ENCODE measurements at regions not wholly inside any gene's neighbourhood (a gene's known extent, or its start where the extent isn't known, plus 50 kb on each side); places are given as distances from the start of the nearest gene placed in this dataset.

GRCh38 chr6:115717472-115717871, 343.2 kb downstream of the FRK start:
- DNase-seq (ENCODE audit: low spot score) = no peak

GRCh38 chr6:115717062-115717461, 343.6 kb downstream of the FRK start:
- no peak for DNase-seq (ENCODE audit: low spot score)

DNA sequence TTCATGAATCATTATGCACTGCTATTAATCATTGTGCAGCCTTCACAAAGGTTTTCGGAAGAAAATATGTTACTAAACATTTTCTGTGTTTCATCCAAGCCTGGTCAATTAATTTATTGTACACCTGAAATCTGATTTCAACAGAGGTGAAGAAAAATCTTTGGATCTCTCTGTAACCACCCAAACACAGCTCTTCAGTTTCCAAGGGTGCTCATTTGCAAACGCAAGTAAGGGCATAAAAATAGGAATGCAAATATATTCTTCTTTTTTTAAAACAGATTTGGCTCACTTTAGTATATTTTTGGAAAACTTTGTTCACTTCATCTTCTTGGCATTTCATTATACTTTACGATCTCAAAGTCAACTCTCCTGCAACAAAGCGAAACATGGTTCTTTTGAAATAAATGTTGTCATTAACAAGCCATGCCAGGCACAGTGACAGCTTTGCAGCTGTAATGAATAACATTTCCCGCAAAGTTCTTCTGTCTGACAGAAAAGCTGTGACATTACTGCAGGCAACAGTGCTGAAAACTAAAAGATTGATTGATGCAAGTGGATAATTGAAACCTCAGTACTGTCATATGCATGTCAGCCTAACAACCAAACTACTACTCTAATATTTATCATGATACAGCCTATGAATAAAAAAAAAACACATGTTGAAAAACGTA, 348.3 kb downstream of the FRK start:
- no peak for DNase-seq (ENCODE audit: low spot score)

- no peak for DNase-seq (ENCODE audit: low spot score)
Measured at GRCh38 chr6:115708850-115709249, 351.8 kb downstream of the FRK start.

- no peak for DNase-seq (ENCODE audit: low spot score)
Measured at GRCh38 chr6:115706981-115707380, 353.7 kb downstream of the FRK start.

- DNase-seq (ENCODE audit: low spot score) = no peak
Measured at GRCh38 chr6:115706324-115706723, 354.4 kb downstream of the FRK start.

DNA sequence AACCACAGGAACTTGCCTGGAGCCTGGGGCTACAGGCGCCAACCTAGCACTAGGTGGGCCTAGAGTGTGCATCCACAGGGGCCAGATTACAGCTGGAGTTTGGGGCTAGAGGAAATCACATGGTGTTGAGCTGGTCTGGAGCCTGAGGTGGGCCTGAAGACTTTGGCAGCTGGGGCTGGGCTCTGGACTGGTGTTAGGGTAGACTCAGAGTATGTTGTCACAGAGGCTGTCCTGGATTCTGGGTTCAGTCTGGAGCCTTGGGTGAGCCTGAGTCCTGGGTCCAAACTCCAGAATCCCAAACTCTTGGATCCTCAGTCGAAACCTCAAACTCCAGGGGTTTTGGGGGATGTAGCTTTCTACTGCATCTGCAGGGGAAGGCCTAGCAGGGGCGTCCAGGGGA, 356.7 kb downstream of the FRK start:
- no peak for DNase-seq (ENCODE audit: low spot score)

DNA sequence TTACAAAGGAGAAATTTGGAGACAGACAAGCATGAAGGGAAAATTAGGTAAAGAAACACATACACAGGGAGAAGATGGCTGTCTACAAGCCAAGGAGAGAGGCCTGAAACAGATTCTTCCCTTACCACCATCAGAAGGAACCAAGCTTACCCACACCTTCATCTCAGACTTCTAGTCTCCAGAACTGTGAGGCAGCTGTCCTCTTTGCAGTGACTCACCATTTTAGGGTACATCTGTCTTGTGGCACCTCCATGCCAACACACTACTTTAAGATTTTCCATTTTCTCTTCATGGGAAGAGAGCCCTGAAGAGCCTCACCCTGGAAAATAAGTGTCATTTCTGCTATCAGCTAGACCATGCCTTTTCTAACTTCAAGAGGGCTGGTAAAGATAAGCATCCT, 369.3 kb downstream of the FRK start:
- DNase-seq (ENCODE audit: low spot score) = no peak

DNA sequence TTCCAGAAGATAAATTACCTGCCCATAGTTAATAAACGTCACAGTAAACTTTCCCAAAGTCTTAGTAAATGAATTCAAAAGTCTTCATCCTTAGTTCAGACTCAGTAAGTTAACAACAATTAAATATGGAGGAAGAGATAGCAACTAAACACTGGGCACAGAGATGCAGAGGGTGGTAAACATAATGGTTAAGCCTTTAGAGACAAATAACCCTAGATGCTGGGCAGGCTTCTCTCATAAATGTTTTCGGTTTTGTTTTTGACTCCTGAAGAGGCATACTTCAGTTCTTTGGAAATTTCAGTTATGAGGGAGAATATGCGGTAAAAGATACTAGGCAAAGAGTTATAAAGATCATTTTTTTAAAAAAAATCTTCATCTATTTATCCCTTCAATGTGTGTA, 369.8 kb downstream of the FRK start:
- DNase-seq (ENCODE audit: low spot score) = no peak

- DNase-seq (ENCODE audit: low spot score) = no peak
Measured at GRCh38 chr6:115681978-115682775, 378.5 kb downstream of the FRK start.

- no peak for DNase-seq (ENCODE audit: low spot score)
Measured at GRCh38 chr6:115680621-115681020, 380.1 kb downstream of the FRK start.

DNA sequence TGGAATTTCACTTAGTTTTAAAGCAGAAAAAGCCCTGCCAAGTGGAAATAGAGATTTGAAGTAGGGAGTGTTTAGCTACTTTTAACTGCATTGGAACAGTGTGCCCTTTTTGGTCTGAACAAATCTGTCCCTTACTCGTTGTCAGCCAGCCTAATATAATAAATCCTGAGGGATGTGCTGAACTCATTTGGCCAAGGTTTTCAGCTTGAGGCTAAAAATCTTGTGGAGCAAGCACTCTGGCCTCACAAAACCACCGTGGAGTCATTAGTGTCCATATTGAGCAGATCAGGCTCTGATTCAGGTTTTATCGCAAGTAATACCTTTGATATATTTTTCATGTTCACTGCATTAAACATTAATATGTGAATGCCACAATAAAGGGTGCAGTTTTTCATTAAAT, 383.5 kb downstream of the FRK start:
- no peak for DNase-seq (ENCODE audit: low spot score)

- DNase-seq (ENCODE audit: low spot score) = no peak
Measured at GRCh38 chr6:115675443-115675842, 385.2 kb downstream of the FRK start.

DNA sequence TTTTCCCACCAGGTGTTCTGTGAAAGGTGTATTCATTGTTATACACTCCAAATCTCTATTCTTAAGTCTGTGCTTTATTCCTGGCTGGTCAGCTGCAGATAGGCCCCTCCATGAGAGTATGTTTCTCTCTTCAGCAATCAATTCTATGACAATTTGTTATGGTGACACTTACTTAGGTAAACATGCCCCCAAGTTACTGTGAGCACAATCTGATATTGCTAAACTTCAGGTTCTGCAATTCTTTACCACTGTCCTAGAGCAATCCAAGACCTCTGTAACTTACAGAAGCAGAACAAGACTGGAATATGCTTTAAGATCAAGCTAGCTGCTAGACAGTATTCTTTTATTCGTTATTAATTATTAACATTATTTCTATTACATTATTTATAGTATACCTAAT, 391.9 kb downstream of the FRK start:
- no peak for DNase-seq (ENCODE audit: low spot score)

- DNase-seq (ENCODE audit: low spot score) = no peak
Measured at GRCh38 chr6:115668211-115668610, 392.5 kb downstream of the FRK start.

DNA sequence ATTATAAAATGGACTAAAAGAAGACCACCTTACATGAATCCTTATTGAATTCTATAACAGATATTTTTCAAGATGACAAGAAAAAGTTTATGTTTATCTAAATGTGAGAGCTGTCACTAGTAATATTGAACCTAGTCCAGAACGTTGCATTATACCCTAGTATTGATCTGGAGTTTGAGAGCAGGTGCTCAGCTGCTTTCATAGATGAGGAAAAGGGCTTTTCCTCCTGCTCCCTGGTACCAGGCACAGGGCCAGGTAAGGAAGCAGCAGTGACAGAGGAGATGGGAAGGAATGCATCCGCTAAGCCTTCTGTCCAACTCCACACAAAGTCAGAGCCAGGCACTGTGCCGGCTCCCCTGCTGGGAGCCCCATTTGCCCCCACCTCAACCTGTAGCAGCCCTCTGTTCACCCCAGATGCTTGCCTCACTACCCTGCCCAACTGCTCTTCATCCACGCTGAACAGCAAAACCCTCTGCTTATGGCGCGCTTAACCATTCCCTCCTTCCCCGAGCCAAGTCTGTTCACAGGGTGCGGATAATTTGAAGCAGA, 393.1 kb downstream of the FRK start:
- no peak for DNase-seq (ENCODE audit: low spot score)

DNA sequence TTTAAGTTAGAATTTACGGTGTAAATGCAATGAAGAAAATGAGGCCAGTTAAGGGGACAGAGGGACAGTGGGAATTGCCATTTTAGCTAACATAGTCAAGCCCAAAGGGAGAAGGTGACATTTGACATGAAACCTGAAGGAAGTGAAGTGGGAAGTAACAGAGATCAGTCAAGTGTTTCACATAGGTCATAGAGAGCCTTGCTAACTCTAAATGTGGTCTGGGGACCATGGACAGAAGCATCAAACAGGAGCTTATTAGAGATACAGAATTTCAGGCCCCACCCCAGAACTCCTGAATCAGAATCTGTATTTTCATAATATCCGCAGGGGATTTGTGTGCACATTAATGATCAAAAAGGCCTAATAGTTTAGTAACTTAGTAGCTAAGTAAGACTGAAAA, 393.7 kb downstream of the FRK start:
- DNase-seq (ENCODE audit: low spot score) = no peak

GRCh38 chr6:115665310-115665709, 395.4 kb downstream of the FRK start:
- no peak for DNase-seq (ENCODE audit: low spot score)

- DNase-seq (ENCODE audit: low spot score) = no peak
Measured at GRCh38 chr6:115663681-115664080, 397.0 kb downstream of the FRK start.

DNA sequence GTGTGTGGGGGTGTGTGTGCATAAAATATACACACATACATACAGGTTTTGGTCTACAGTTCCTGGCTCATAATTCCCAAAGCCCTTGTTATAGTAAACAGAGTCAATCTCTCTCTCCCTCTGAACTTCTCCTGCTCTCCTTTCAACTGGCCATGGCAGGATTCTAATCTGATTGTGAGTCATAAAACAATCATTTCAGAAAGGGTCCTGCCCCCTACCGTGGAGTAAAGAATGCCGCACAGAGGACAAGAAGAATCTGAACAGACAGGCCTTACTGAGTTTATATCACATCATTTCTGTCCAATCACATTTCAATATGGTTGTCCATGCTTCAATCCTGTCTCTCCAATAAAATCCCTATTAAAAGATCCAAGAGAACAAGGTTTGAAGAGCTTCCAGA, 416.9 kb downstream of the FRK start:
- no peak for DNase-seq (ENCODE audit: low spot score)

DNA sequence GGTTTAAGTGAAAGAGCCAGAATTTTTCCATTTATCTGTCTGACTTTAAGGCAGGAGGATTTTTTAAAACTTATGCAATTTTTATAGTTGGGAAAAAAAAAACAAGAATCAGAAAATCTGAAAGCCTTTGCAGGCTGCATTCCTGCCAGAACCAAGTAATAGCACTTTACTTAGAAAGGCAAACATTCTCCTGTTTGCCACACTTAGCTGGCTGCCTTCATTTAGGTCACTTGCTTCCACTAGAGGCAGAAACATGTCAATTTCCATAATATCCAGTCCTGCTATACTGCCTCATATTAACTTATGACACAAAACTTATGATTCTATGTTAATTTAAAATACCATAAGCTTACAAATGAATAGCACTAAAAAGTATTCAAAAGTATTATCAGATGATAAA, 425.8 kb downstream of the FRK start:
- DNase-seq (ENCODE audit: low spot score) = no peak

DNA sequence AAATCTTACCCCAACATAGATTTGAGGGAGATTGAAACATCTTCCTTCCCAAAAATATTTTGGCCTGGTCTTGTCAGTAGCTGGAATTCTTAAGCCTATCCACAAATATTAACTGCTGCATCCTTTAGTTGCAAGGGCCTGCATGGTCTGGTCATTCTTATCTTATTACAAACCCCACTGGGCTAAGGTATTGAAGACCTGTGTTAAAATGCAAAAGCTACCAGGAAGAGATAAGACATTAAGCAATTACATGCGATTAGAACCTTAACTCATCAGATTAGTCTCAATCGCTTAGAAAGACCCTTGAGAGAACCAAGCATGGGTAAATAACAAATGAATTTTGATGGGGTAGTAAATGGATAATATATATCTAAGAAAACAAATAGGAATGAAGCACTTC, 426.6 kb downstream of the FRK start:
- DNase-seq (ENCODE audit: low spot score) = no peak

DNA sequence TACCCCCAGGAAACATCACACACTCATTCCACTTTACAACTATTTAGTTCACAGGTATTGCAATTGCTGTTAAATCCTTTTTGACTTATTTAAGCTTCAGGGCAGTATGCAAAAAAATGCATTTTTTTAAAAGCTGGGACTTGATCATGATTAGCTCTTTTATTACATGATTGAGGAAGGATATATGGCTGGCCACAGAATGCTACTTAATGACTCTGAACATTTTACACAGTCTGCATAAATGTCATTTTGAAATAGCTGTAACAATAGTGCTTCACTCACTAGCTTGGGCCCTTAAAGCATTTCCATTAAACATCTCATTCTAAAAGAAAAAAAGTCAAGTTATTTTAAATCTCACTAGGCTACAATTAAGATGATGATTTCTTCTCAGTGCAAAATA, 429.7 kb downstream of the FRK start:
- DNase-seq (ENCODE audit: low spot score) = no peak

All from COLO829 (cell line).